Upper lobe of left lung (tissue), 6 donors: ENCODE measurements at regions not wholly inside any gene's neighbourhood (a gene's known extent, or its start where the extent isn't known, plus 50 kb on each side); places are given as distances from the start of the nearest gene placed in this dataset.
A peak's percentile ranks its signal among the peaks of the same experiment; 100 is the strongest.

Experiments used
- ATAC-seq, 2 donors: fragments of 200-7000 bp; cut with Tn5 transposase; one replicate each; pipeline ENCODE4 v1.9.1; 2022; ENCODE audit warnings: mild to moderate bottlenecking in 2 of 2, moderate library complexity in 2 of 2; ENCODE audit not compliant: low FRiP score in 2 of 2
- DNase-seq, 2 donors: peaks; one replicate each; pipeline ENCODE4 v3.0.0-alpha.2; 2019 to 2020
- H3K27ac ChIP-seq, 4 donors: fragments of 200-600 bp; sonication (generic); one replicate each; pipeline ENCODE4 v1.5.1; 2016 to 2019
- H3K27me3 ChIP-seq, 4 donors: fragments of 200-600 bp; sonication (generic); one replicate each; pipeline ENCODE4 v1.5.1; 2017 to 2019
- H3K36me3 ChIP-seq, 4 donors: fragments of 200-600 bp; sonication (generic); one replicate each; pipeline ENCODE4 v1.5.1; 2016 to 2019
- H3K4me1 ChIP-seq, 4 donors: fragments of 200-600 bp; sonication (generic); one replicate each; pipeline ENCODE4 v1.5.1; 2018 to 2019
- H3K4me3 ChIP-seq, 4 donors: fragments of 200-600 bp; sonication (generic); one replicate each; pipeline ENCODE4 v1.5.1; 2017 to 2019; ENCODE audit warnings: mild to moderate bottlenecking in 2 of 4, moderate library complexity in 1 of 4
- H3K9me3 ChIP-seq, 4 donors: fragments of 200-600 bp; sonication (generic); one replicate each; pipeline ENCODE4 v1.5.1; 2018 to 2019
- EP300 ChIP-seq, 4 donors: sonication (generic); formaldehyde crosslinking; IDR thresholded peaks; one replicate each; pipeline ENCODE4 v1.5.1; 2017; ENCODE audit warnings: antibody characterized with exemption in 4 of 4, control low read depth in 2 of 4
- POLR2A ChIP-seq, 4 donors: fragments of 450-650 bp; IDR thresholded peaks; one replicate each; pipeline ENCODE4 v1.5.1; 2016 to 2017; ENCODE audit warnings: antibody characterized with exemption in 4 of 4, mild to moderate bottlenecking in 2 of 4
- POLR2AphosphoS5 ChIP-seq, 2 donors: sonication (generic); formaldehyde crosslinking; IDR thresholded peaks; one replicate each; pipeline ENCODE4 v1.5.1; 2017; ENCODE audit warnings: antibody characterized with exemption in 2 of 2
- WGBS, 2 donors: methylation state at CpG; one replicate each; pipeline ENCODE4 v1.1.5; 2017 to 2018; 5-methylcytosine and 5-hydroxymethylcytosine counted together
- TF ChIP-seq, protein P1 (sequence below), 6 experiments: fragments of 450-650 bp in 4 of 6; fragments of 200-600 bp in 2 of 6; sonication (generic) in 2 of 6; IDR thresholded peaks; one replicate each; pipeline ENCODE4 v1.5.1; 2016 to 2019; ENCODE audit warnings: antibody characterized with exemption in 6 of 6
- donor health status: DM: no; HTN: no; CAD: no; lungs with moderate emphysema.
- donor health status: DM: no; HTN: yes; CAD: no; lungs with severe emphysema.

DNA sequence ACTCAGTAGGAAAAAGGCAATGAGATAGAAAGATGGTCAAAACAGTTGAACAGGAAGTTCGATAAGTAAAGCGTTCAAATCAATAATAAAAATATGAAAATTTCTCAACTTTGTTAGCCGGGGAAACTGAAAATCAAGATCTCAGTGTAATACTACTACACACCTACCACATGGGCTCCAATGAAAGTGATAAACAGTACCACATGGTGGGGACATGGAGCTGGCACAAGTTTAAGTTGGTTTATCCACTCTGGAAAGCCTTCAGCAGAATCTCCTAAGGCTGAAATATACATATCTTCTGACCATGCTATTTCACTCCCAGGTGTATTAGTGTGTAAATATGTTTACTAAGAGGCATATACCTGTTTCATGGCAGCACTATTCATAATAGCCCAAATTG is 126.8 kb downstream of the NXNL2 start:
- TF ChIP-seq POLR2A (IDR thresholded peaks at IDR 0.05): no peak
- TF ChIP-seq POLR2AphosphoS5 (IDR thresholded peaks at IDR 0.05): no peak
- TF ChIP-seq EP300 (IDR thresholded peaks at IDR 0.05): no peak
- TF ChIP-seq, protein P1, sequence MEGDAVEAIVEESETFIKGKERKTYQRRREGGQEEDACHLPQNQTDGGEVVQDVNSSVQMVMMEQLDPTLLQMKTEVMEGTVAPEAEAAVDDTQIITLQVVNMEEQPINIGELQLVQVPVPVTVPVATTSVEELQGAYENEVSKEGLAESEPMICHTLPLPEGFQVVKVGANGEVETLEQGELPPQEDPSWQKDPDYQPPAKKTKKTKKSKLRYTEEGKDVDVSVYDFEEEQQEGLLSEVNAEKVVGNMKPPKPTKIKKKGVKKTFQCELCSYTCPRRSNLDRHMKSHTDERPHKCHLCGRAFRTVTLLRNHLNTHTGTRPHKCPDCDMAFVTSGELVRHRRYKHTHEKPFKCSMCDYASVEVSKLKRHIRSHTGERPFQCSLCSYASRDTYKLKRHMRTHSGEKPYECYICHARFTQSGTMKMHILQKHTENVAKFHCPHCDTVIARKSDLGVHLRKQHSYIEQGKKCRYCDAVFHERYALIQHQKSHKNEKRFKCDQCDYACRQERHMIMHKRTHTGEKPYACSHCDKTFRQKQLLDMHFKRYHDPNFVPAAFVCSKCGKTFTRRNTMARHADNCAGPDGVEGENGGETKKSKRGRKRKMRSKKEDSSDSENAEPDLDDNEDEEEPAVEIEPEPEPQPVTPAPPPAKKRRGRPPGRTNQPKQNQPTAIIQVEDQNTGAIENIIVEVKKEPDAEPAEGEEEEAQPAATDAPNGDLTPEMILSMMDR (IDR thresholded peaks at IDR 0.05): no peak
- Histone ChIP-seq H3K4me3 (no peak overlapping the region), H3K27ac (no peak overlapping the region), H3K4me1 (no peaks in the 10 kb centered on the region), H3K27me3 (no peaks in the 10 kb centered on the region), H3K36me3 (no peaks in the 10 kb centered on the region), H3K9me3 (no peaks in the 10 kb centered on the region)
- ATAC-seq (no peak), DNase-seq (no peak)
- 62 to 79% methylated on average over 3 of the region's 3 CpGs for WGBS, 2 donors

DNA sequence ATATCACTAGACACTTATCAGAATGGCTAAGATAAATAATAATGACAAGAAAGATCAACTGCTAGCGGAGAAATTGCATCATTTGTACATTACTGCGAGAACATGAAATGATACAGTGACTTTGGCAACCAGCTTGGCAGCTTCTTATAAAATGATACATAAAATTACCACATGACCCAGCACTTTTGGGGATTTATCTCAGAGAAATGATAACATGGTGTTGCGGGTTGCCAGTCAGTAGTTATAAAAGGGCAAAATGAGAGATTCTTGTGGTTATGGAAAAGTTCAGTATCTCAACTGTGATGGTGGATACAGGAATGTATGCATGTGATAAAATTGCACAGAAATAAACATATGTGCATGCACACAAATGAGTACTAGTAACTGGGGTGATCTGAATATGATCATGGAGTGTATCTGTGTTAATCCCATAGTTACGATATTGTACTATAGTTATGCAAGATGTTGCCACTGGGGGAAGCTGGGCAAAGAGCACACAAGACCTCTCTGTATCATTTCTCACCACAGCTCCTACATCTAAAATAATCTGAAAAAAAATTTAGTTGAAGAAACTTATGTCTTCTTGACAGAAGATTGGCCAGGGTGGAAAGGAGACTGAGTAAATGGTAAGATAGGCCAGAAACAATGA is 128.9 kb downstream of the NXNL2 start:
- no peak overlapping the region for H3K27ac ChIP-seq
- DNase-seq (no peak), ATAC-seq (no peak)
- no peaks in the 10 kb centered on the region for H3K4me1 ChIP-seq
- no peak overlapping the region for H3K4me3 ChIP-seq
- no peaks in the 10 kb centered on the region for H3K27me3 ChIP-seq
- no peaks in the 10 kb centered on the region for H3K9me3 ChIP-seq
- TF ChIP-seq, protein P1 (IDR thresholded peaks at IDR 0.05): no peak
- TF ChIP-seq POLR2A (IDR thresholded peaks at IDR 0.05): no peak
- no peak for TF ChIP-seq EP300 (IDR thresholded peaks at IDR 0.05)
- no peak for TF ChIP-seq POLR2AphosphoS5 (IDR thresholded peaks at IDR 0.05)
- no peaks in the 10 kb centered on the region for H3K36me3 ChIP-seq
- 60 to 69% methylated on average over 4 of the region's 4 CpGs for WGBS, 2 donors

- Histone ChIP-seq H3K9me3 (no peaks in the 10 kb centered on the region), H3K36me3 (no peaks in the 10 kb centered on the region), H3K27ac (no peak overlapping the region), H3K4me3 (no peak overlapping the region), H3K4me1 (no peaks in the 10 kb centered on the region), H3K27me3 (no peaks in the 10 kb centered on the region)
- DNase-seq: no peak
- TF ChIP-seq, protein P1 (IDR thresholded peaks at IDR 0.05): no peak
- TF ChIP-seq POLR2AphosphoS5 (IDR thresholded peaks at IDR 0.05): no peak
- TF ChIP-seq POLR2A (IDR thresholded peaks at IDR 0.05): no peak
- TF ChIP-seq EP300 (IDR thresholded peaks at IDR 0.05): no peak
- no peak for ATAC-seq
- WGBS, 2 donors: 88 to 94% methylated on average over 8 of the region's 8 CpGs
These were observed 129.8 kb downstream of the NXNL2 start for GRCh38 chr9:88664773-88665172.

DNA sequence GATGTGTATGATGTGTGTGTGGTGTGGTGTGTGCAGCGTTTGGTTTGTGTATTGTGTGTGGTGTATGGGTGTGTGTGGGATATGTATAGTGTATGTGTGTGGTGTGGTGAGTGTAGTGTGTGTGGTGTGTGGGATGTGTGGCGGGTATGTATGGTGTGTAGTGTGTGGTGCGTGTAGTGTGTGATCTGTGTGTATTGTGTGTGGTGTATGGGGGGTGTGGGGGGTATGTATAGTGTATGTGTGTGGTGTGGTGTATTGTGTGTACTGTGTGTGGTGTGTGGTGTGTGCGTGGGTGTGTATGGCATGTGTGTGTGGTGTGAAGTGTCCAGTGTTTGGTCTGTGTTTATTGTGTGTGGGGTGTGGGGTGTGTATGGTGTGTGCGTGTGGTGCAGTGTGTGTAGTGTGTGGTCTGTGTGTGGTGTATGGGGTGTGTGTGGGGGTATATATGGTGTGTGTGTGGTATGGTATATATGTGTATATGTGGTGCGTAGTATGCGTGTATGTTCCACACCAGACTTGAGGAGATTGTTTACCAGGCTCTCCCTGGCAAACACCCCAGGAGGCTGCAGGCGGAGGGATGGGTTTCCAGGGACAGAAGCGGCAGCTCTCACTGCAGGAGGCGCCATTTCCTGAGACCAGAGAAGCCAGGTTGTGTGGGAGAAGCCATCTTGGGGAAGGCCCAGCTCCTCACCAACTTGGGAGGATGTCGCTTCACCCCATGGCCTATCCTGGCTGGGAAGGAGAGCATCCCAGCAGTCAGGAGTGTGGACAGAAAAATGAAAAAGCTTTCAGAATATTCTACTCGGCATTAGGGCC is 138.1 kb downstream of the NXNL2 start:
- H3K9me3 ChIP-seq: peaks cover 0 to 7% (median 0%) of the 10 kb centered on the region in 4 donors
- H3K27me3 ChIP-seq: no peaks in the 10 kb centered on the region
- no peak overlapping the region for H3K27ac ChIP-seq
- WGBS, 2 donors: 83 to 85% methylated on average over 12 of the region's 12 CpGs
- ATAC-seq: peak in 1 of 2 donors; percentile 70
- DNase-seq: no peak
- no peaks in the 10 kb centered on the region for H3K4me1 ChIP-seq
- H3K36me3 ChIP-seq: no peaks in the 10 kb centered on the region
- no peak overlapping the region for H3K4me3 ChIP-seq
- TF ChIP-seq POLR2AphosphoS5 (IDR thresholded peaks at IDR 0.05) (no peak), POLR2A (IDR thresholded peaks at IDR 0.05) (no peak), EP300 (IDR thresholded peaks at IDR 0.05) (no peak)
- TF ChIP-seq, protein P1 (IDR thresholded peaks at IDR 0.05): no peak
